Left lung (tissue), 4 donors: ENCODE measurements at regions not wholly inside any gene's neighbourhood (a gene's known extent, or its start where the extent isn't known, plus 50 kb on each side); places are given as distances from the start of the nearest gene placed in this dataset.

Experiments used
- ATAC-seq: fragments of 200-7000 bp; cut with Tn5 transposase; one replicate; pipeline ENCODE4 v1.9.1; 2020; ENCODE audit warnings: moderate library complexity
- DNase-seq, 4 donors: peaks; one replicate each; pipeline ENCODE4 v3.0.0-alpha.2; 2013 to 2020
- H3K27ac ChIP-seq, 2 donors: fragments of 200-600 bp; sonication (generic) in 1 of 2; one replicate each; pipeline versions ENCODE4 v1.5.0 to v1.8.0; 2020 to 2021
- H3K27me3 ChIP-seq, 2 donors: fragments of 200-600 bp; sonication (generic) in 1 of 2; one replicate each; pipeline versions ENCODE4 v1.5.0 to v1.8.0; 2020 to 2021
- H3K36me3 ChIP-seq, 2 donors: fragments of 200-600 bp; sonication (generic) in 1 of 2; one replicate each; pipeline versions ENCODE4 v1.5.0 to v1.8.0; 2020 to 2021
- H3K4me1 ChIP-seq, 2 donors: fragments of 200-600 bp; one replicate each; pipeline ENCODE4 v1.8.0; 2021
- H3K4me3 ChIP-seq, 2 donors: fragments of 200-600 bp; sonication (generic) in 1 of 2; one replicate each; pipeline versions ENCODE4 v1.5.0 to v1.8.0; 2020 to 2021; ENCODE audit warnings: mild to moderate bottlenecking in 1 of 2
- H3K9me3 ChIP-seq, 2 donors: fragments of 200-600 bp; sonication (generic) in 1 of 2; one replicate each; pipeline versions ENCODE4 v1.5.0 to v1.8.0; 2020 to 2021
- intact Hi-C, 2 donors: fragments of 100-400 bp; cut with DNase I; formaldehyde crosslinking; loops; one replicate each; pipeline versions ENCODE4 v1.11.2 to v1.14.2; 2022
- TF ChIP-seq, protein P1 (sequence below), 2 donors: fragments of 200-600 bp; sonication (generic) in 1 of 2; IDR thresholded peaks; one replicate each; pipeline versions ENCODE4 v1.5.0 to v1.8.0; 2021; ENCODE audit warnings: antibody characterized with exemption in 2 of 2
- donor health status: DM: no; HTN: yes; CAD: no.
- donor health status: DM: no; HTN: no; CAD: no.

DNA sequence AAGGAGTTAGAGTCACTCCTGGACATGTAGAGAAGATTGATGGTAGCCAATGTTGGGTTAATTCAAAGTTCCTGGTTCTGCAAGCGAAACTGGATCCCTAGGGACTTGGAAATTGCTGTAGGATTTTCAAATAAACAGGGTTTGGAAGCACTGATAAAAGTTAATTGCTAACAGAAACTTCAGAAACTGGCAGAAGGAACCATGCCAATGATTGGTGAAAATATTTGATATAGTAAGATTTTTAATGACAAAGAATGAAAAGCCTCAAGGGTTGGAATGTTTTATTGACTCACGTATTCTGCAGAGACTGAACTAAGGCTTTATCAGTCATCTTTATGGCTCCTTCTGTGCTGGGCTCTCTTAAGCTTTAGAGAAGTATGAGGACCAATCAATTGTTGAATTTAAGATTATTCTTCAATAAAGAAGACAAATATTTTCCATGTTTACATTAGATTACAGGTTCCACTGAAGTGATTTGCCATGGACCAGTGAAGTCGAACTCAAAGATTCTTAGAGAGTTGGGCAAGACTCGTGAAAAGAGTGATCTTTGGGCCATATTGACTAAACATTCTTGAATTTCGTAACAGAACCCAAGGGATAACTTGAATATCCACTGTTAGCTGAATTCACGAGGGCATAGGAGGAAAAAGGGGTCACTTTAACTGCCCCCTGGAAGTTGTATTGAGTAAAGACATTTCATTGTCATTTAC is 371.4 kb downstream of the HDGFL1 start:
- Histone ChIP-seq H3K9me3 (no peaks in the 10 kb centered on the region), H3K4me1 (no peaks in the 10 kb centered on the region), H3K4me3 (no peak overlapping the region), H3K27me3 (no peaks in the 10 kb centered on the region), H3K36me3 (no peaks in the 10 kb centered on the region), H3K27ac (no peak overlapping the region)
- intact Hi-C loops, result no loop called here
- DNase-seq, result no peak
- TF ChIP-seq, protein P1, sequence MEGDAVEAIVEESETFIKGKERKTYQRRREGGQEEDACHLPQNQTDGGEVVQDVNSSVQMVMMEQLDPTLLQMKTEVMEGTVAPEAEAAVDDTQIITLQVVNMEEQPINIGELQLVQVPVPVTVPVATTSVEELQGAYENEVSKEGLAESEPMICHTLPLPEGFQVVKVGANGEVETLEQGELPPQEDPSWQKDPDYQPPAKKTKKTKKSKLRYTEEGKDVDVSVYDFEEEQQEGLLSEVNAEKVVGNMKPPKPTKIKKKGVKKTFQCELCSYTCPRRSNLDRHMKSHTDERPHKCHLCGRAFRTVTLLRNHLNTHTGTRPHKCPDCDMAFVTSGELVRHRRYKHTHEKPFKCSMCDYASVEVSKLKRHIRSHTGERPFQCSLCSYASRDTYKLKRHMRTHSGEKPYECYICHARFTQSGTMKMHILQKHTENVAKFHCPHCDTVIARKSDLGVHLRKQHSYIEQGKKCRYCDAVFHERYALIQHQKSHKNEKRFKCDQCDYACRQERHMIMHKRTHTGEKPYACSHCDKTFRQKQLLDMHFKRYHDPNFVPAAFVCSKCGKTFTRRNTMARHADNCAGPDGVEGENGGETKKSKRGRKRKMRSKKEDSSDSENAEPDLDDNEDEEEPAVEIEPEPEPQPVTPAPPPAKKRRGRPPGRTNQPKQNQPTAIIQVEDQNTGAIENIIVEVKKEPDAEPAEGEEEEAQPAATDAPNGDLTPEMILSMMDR (IDR thresholded peaks at IDR 0.05), result no peak
- no peak for ATAC-seq

DNA sequence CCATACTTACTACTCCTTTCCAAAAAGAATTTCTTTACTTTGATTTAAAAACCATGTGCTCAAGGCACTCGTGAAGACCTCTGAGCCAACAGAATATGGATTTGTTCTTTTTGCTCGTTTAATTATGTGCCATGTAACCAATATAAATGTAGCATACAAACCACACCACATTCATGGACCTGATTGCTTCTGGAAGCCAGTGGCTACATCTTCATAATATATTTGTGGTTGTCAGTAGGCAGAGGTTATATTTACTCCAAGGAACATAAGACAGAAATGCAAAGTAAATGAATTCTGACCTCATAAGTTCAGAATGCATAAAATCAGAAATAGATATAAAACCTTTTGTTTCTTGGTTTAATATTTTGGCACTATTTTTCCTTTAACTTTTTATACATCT is 373.0 kb downstream of the HDGFL1 start:
- Histone ChIP-seq H3K4me1 (no peaks in the 10 kb centered on the region), H3K9me3 (no peaks in the 10 kb centered on the region), H3K27me3 (no peaks in the 10 kb centered on the region), H3K27ac (no peak overlapping the region), H3K36me3 (no peaks in the 10 kb centered on the region), H3K4me3 (no peak overlapping the region)
- no peak for DNase-seq
- no peak for ATAC-seq
- TF ChIP-seq, protein P1 (IDR thresholded peaks at IDR 0.05), result no peak
- intact Hi-C loops, result no loop called here

DNA sequence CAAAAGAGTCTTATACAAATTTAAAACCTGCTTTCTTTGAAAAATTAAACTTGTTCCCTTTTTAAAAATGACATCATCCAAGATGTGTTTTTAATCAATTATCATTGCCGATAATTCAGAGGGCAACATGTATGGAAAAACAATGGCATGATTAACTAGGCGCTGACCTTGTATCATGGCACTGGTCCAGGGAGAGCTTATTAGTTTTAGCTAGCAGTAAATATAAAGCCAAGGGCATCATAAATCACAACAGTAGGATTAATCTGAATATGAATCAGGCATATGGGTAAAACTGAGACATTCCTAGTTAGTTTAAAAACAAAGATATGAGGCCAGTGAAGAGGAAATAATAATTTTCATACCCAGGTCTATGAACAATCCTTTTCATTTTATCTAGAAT is 374.0 kb downstream of the HDGFL1 start:
- Histone ChIP-seq H3K27me3 (no peaks in the 10 kb centered on the region), H3K36me3 (no peaks in the 10 kb centered on the region), H3K9me3 (no peaks in the 10 kb centered on the region), H3K4me1 (no peaks in the 10 kb centered on the region), H3K4me3 (no peak overlapping the region), H3K27ac (no peak overlapping the region)
- TF ChIP-seq, protein P1 (IDR thresholded peaks at IDR 0.05), result no peak
- no peak for ATAC-seq
- DNase-seq, result no peak
- intact Hi-C loops, result no loop called here

DNA sequence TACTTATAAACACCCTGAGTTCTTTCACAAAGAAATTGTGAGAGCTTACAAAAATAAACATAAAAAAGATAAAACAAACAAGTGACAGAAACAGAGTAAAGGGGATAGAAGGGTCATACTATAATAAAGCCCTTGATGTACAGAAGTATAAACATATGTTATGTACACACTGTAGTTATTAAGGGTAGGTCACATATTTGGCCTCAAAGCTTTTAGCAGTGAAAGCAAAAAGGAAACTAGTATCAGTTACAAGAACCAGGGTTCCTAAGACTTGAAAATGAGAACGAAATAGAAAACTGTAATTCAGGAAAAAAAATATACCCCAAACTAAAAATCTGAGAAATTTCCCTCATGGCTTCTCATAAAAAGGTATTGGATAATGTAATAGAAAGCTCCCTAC is 380.6 kb downstream of the HDGFL1 start:
- Histone ChIP-seq H3K9me3 (no peaks in the 10 kb centered on the region), H3K4me1 (peaks cover 0 to 5% of the 10 kb centered on the region in 2 donors), H3K4me3 (no peak overlapping the region), H3K27ac (no peak overlapping the region), H3K36me3 (no peaks in the 10 kb centered on the region), H3K27me3 (no peaks in the 10 kb centered on the region)
- intact Hi-C loops, result no loop called here
- ATAC-seq (no peak), DNase-seq (no peak)
- TF ChIP-seq, protein P1 (IDR thresholded peaks at IDR 0.05), result no peak

DNA sequence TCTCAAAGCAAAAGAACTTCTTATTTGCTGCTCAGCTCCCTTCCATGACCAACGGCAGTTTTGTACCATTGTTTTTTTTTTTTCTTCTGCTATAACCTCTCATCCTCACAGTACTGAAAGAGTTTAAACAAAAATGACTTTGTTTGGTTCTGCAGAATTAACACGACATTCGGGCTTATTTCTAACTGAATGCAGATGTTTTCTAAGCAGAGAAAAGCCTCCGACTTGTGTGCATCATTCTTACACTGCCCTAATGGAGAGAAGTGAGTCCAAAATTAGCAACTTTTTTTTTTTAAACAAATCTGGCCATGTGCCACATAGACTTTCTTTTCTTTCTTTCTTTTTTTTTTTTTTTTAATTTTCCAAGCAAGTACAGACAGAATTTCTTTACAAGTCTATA is 382.7 kb downstream of the HDGFL1 start:
- no peaks in the 10 kb centered on the region for H3K36me3 ChIP-seq
- no peak for ATAC-seq
- no peak overlapping the region for H3K27ac ChIP-seq
- H3K4me3 ChIP-seq, result no peak overlapping the region
- H3K9me3 ChIP-seq, result no peaks in the 10 kb centered on the region
- H3K4me1 ChIP-seq, result peaks cover 0 to 5% of the 10 kb centered on the region in 2 donors
- intact Hi-C loops, result no loop called here
- H3K27me3 ChIP-seq, result no peaks in the 10 kb centered on the region
- DNase-seq, result no peak
- TF ChIP-seq, protein P1 (IDR thresholded peaks at IDR 0.05), result no peak
